HUES64 (cell line): ENCODE measurements at regions not wholly inside any gene's neighbourhood (a gene's known extent, or its start where the extent isn't known, plus 50 kb on each side); places are given as distances from the start of the nearest gene placed in this dataset.

ENCODE experiments used
- H3K27ac ChIP-seq: 2 replicates; pipeline ENCODE4 v1.7.0; 2013; ENCODE audit warnings: low read depth, low read length, inconsistent platforms
- H3K27me3 ChIP-seq: 2 replicates; pipeline ENCODE4 v1.6.1; 2013; ENCODE audit warnings: mild to moderate bottlenecking, low read length; ENCODE audit not compliant: insufficient read depth
- H3K36me3 ChIP-seq: 2 replicates; pipeline ENCODE4 v1.6.1; 2013; ENCODE audit warnings: mild to moderate bottlenecking, low read length; ENCODE audit not compliant: insufficient read depth
- H3K4me1 ChIP-seq: 2 replicates; pipeline ENCODE4 v1.6.1; 2013; ENCODE audit warnings: mild to moderate bottlenecking, low read length, moderate library complexity; ENCODE audit not compliant: insufficient read depth
- H3K4me3 ChIP-seq: 2 replicates; pipeline ENCODE4 v1.5.1; 2013; ENCODE audit warnings: mild to moderate bottlenecking, low read length, moderate library complexity
- H3K9ac ChIP-seq: 2 replicates; pipeline ENCODE4 v1.6.1; 2013; ENCODE audit warnings: mild to moderate bottlenecking, low read depth, low read length
- H3K9me3 ChIP-seq: 2 replicates; pipeline ENCODE4 v1.6.1; 2013; ENCODE audit warnings: low read depth, low read length; ENCODE audit not compliant: insufficient read depth
- WGBS: fragments of 150-250, 120-280 bp; methylation state at CpG from one replicate; pipeline ENCODE4 v1.1.7; 2013; ENCODE audit warnings: missing lambda C conversion rate; 5-methylcytosine and 5-hydroxymethylcytosine counted together

GRCh38 chr5:173733831-173734501, 117.5 kb upstream of the BOD1 start:
- no peak overlapping the region for H3K27ac ChIP-seq
- no peaks in the 10 kb centered on the region for H3K27me3 ChIP-seq
- H3K4me3 ChIP-seq: no peak overlapping the region
- H3K4me1 ChIP-seq: peaks cover 9% of the 10 kb centered on the region; the same call in 1 of the 2 replicates
- H3K36me3 ChIP-seq: no peaks in the 10 kb centered on the region
- H3K9me3 ChIP-seq: no peaks in the 10 kb centered on the region
- 89% methylated on average over 18 of the region's 18 CpGs for WGBS
- H3K9ac ChIP-seq: no peak overlapping the region

GRCh38 chr5:173734716-173735115, 118.3 kb upstream of the BOD1 start:
- H3K4me1 ChIP-seq: peaks cover 4% of the 10 kb centered on the region; the same call in 1 of the 2 replicates
- no peaks in the 10 kb centered on the region for H3K9me3 ChIP-seq
- no peaks in the 10 kb centered on the region for H3K36me3 ChIP-seq
- no peak overlapping the region for H3K27ac ChIP-seq
- no peak overlapping the region for H3K9ac ChIP-seq
- no peak overlapping the region for H3K4me3 ChIP-seq
- no peaks in the 10 kb centered on the region for H3K27me3 ChIP-seq
- 89% methylated on average over 10 of the region's 10 CpGs for WGBS

GRCh38 chr5:173735184-173735583, 118.7 kb upstream of the BOD1 start:
- Histone ChIP-seq H3K27ac (no peak overlapping the region), H3K9ac (no peak overlapping the region; the same call in 1 of the 2 replicates), H3K4me3 (no peak overlapping the region), H3K9me3 (no peaks in the 10 kb centered on the region), H3K4me1 (peaks cover 4% of the 10 kb centered on the region; the same call in 1 of the 2 replicates), H3K36me3 (no peaks in the 10 kb centered on the region), H3K27me3 (no peaks in the 10 kb centered on the region)
- 89% methylated on average over 11 of the region's 11 CpGs for WGBS

GRCh38 chr5:173735691-173736090, 119.2 kb upstream of the BOD1 start:
- H3K9ac ChIP-seq: no peak overlapping the region
- no peaks in the 10 kb centered on the region for H3K36me3 ChIP-seq
- peaks cover 4% of the 10 kb centered on the region; the same call in 1 of the 2 replicates for H3K4me1 ChIP-seq
- H3K27ac ChIP-seq: no peak overlapping the region
- H3K9me3 ChIP-seq: no peaks in the 10 kb centered on the region
- H3K27me3 ChIP-seq: no peaks in the 10 kb centered on the region
- no peak overlapping the region for H3K4me3 ChIP-seq
- WGBS: 91% methylated on average over 1 of the region's 5 CpGs

GRCh38 chr5:173736374-173736773, 119.9 kb upstream of the BOD1 start:
- Histone ChIP-seq H3K4me3 (no peak overlapping the region), H3K27me3 (no peaks in the 10 kb centered on the region), H3K9me3 (no peaks in the 10 kb centered on the region), H3K9ac (no peak overlapping the region), H3K27ac (no peak overlapping the region), H3K36me3 (no peaks in the 10 kb centered on the region), H3K4me1 (peaks cover 4% of the 10 kb centered on the region; the same call in 1 of the 2 replicates)
- 85% methylated on average over 4 of the region's 4 CpGs for WGBS

- 86% methylated on average over 8 of the region's 8 CpGs for WGBS
- Histone ChIP-seq H3K27ac (no peak overlapping the region), H3K9me3 (no peaks in the 10 kb centered on the region), H3K4me1 (peaks cover 4% of the 10 kb centered on the region; the same call in 1 of the 2 replicates), H3K36me3 (no peaks in the 10 kb centered on the region), H3K9ac (no peak overlapping the region), H3K27me3 (no peaks in the 10 kb centered on the region), H3K4me3 (no peak overlapping the region)
Observed at GRCh38 chr5:173736923-173737412, 120.5 kb upstream of the BOD1 start.

GRCh38 chr5:173739741-173740140, 123.3 kb upstream of the BOD1 start:
- Histone ChIP-seq H3K36me3 (no peaks in the 10 kb centered on the region), H3K9ac (no peak overlapping the region), H3K4me1 (peaks cover 15% of the 10 kb centered on the region), H3K9me3 (no peaks in the 10 kb centered on the region), H3K27ac (no peak overlapping the region), H3K27me3 (no peaks in the 10 kb centered on the region), H3K4me3 (no peak overlapping the region)
- WGBS: 85% methylated on average over 5 of the region's 5 CpGs

GRCh38 chr5:173740400-173740799, 124.0 kb upstream of the BOD1 start:
- no peak overlapping the region for H3K4me3 ChIP-seq
- no peak overlapping the region for H3K9ac ChIP-seq
- H3K36me3 ChIP-seq: no peaks in the 10 kb centered on the region
- H3K9me3 ChIP-seq: no peaks in the 10 kb centered on the region
- H3K27ac ChIP-seq: no peak overlapping the region
- H3K4me1 ChIP-seq: peaks cover 22% of the 10 kb centered on the region
- WGBS: 96% methylated on average over 10 of the region's 10 CpGs
- no peaks in the 10 kb centered on the region for H3K27me3 ChIP-seq

GRCh38 chr5:173741087-173741486, 124.6 kb upstream of the BOD1 start:
- Histone ChIP-seq H3K4me3 (no peak overlapping the region), H3K27ac (no peak overlapping the region), H3K27me3 (no peaks in the 10 kb centered on the region), H3K9me3 (no peaks in the 10 kb centered on the region), H3K4me1 (peaks cover 28% of the 10 kb centered on the region), H3K9ac (no peak overlapping the region), H3K36me3 (no peaks in the 10 kb centered on the region)
- WGBS: 83% methylated on average over 8 of the region's 8 CpGs

- WGBS: 88% methylated on average over 5 of the region's 5 CpGs
- H3K36me3 ChIP-seq: no peaks in the 10 kb centered on the region
- H3K27ac ChIP-seq: no peak overlapping the region
- H3K27me3 ChIP-seq: no peaks in the 10 kb centered on the region
- no peaks in the 10 kb centered on the region for H3K9me3 ChIP-seq
- H3K4me3 ChIP-seq: no peak overlapping the region
- peaks cover 30% of the 10 kb centered on the region for H3K4me1 ChIP-seq
- H3K9ac ChIP-seq: no peak overlapping the region
Observed at GRCh38 chr5:173741729-173742431, 125.4 kb upstream of the BOD1 start.

- no peak overlapping the region for H3K4me3 ChIP-seq
- no peaks in the 10 kb centered on the region for H3K9me3 ChIP-seq
Observed at GRCh38 chr5:173742432-173742816, 126.0 kb upstream of the BOD1 start.

More at GRCh38 chr5:173742432-173742816, 126.0 kb upstream of the BOD1 start:
- peaks cover 30% of the 10 kb centered on the region for H3K4me1 ChIP-seq
- H3K36me3 ChIP-seq: no peaks in the 10 kb centered on the region
- WGBS: 98% methylated on average over 3 of the region's 3 CpGs
- H3K27ac ChIP-seq: no peak overlapping the region
- H3K27me3 ChIP-seq: no peaks in the 10 kb centered on the region
- no peak overlapping the region for H3K9ac ChIP-seq
